HL-60 (cell line): ENCODE measurements at regions not wholly inside any gene's neighbourhood (a gene's known extent, or its start where the extent isn't known, plus 50 kb on each side); places are given as distances from the start of the nearest gene placed in this dataset.

Source experiments
- GABPA ChIP-seq: IDR thresholded peaks from 2 replicates; pipeline ENCODE4 v1.6.1; 2012; ENCODE audit warnings: low read depth
- POLR2AphosphoS5 ChIP-seq: IDR thresholded peaks from 2 replicates; pipeline ENCODE4 v1.6.1; 2012; ENCODE audit warnings: low read depth
- SPI1 ChIP-seq: IDR thresholded peaks from 2 replicates; pipeline ENCODE4 v1.6.1; 2012; ENCODE audit warnings: low read depth, mild to moderate bottlenecking, borderline replicate concordance
- TF ChIP-seq, protein P1 (sequence below): IDR thresholded peaks from one replicate; pipeline ENCODE4 v1.5.1; 2011; ENCODE audit warnings: low read length, control low read depth, inconsistent platforms; ENCODE audit not compliant: insufficient read depth
- TF ChIP-seq, protein P2 (sequence below): IDR thresholded peaks from 2 replicates; pipeline ENCODE4 v1.6.1; 2012; ENCODE audit warnings: low read depth; ENCODE audit not compliant: insufficient replicate concordance

DNA sequence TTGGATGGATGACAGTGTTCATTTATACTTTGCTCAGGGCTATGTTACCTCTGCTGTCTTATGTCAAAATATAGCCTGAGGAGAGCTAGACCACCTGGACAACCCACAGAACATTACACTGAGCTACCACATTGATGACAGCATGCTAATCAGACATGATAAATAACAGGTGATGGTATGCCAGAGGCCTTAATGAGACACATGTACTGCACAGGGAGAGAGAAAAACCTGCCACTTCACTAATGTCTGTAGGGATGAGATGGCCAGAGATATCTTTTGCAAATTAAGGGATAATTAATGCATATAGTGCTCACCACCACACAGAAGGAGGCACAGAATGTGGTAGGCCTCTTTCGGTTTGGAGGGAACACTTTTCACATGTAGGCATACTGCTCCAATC is 1122.6 kb upstream of the POT1 start:
- TF ChIP-seq, protein P1, sequence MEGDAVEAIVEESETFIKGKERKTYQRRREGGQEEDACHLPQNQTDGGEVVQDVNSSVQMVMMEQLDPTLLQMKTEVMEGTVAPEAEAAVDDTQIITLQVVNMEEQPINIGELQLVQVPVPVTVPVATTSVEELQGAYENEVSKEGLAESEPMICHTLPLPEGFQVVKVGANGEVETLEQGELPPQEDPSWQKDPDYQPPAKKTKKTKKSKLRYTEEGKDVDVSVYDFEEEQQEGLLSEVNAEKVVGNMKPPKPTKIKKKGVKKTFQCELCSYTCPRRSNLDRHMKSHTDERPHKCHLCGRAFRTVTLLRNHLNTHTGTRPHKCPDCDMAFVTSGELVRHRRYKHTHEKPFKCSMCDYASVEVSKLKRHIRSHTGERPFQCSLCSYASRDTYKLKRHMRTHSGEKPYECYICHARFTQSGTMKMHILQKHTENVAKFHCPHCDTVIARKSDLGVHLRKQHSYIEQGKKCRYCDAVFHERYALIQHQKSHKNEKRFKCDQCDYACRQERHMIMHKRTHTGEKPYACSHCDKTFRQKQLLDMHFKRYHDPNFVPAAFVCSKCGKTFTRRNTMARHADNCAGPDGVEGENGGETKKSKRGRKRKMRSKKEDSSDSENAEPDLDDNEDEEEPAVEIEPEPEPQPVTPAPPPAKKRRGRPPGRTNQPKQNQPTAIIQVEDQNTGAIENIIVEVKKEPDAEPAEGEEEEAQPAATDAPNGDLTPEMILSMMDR: no peak
- no peak for TF ChIP-seq POLR2AphosphoS5
- TF ChIP-seq GABPA: no peak
- TF ChIP-seq, protein P2, sequence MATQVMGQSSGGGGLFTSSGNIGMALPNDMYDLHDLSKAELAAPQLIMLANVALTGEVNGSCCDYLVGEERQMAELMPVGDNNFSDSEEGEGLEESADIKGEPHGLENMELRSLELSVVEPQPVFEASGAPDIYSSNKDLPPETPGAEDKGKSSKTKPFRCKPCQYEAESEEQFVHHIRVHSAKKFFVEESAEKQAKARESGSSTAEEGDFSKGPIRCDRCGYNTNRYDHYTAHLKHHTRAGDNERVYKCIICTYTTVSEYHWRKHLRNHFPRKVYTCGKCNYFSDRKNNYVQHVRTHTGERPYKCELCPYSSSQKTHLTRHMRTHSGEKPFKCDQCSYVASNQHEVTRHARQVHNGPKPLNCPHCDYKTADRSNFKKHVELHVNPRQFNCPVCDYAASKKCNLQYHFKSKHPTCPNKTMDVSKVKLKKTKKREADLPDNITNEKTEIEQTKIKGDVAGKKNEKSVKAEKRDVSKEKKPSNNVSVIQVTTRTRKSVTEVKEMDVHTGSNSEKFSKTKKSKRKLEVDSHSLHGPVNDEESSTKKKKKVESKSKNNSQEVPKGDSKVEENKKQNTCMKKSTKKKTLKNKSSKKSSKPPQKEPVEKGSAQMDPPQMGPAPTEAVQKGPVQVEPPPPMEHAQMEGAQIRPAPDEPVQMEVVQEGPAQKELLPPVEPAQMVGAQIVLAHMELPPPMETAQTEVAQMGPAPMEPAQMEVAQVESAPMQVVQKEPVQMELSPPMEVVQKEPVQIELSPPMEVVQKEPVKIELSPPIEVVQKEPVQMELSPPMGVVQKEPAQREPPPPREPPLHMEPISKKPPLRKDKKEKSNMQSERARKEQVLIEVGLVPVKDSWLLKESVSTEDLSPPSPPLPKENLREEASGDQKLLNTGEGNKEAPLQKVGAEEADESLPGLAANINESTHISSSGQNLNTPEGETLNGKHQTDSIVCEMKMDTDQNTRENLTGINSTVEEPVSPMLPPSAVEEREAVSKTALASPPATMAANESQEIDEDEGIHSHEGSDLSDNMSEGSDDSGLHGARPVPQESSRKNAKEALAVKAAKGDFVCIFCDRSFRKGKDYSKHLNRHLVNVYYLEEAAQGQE: no peak
- no peak for TF ChIP-seq SPI1
